IPS-NIHi7 (cell line): ENCODE measurements at regions not wholly inside any gene's neighbourhood (a gene's known extent, or its start where the extent isn't known, plus 50 kb on each side); places are given as distances from the start of the nearest gene placed in this dataset.

Experiments
- DNase-seq: peaks from one replicate; pipeline ENCODE4 v3.0.0; 2012; ENCODE audit warnings: mixed read lengths; ENCODE audit errors: extremely low spot score

DNA sequence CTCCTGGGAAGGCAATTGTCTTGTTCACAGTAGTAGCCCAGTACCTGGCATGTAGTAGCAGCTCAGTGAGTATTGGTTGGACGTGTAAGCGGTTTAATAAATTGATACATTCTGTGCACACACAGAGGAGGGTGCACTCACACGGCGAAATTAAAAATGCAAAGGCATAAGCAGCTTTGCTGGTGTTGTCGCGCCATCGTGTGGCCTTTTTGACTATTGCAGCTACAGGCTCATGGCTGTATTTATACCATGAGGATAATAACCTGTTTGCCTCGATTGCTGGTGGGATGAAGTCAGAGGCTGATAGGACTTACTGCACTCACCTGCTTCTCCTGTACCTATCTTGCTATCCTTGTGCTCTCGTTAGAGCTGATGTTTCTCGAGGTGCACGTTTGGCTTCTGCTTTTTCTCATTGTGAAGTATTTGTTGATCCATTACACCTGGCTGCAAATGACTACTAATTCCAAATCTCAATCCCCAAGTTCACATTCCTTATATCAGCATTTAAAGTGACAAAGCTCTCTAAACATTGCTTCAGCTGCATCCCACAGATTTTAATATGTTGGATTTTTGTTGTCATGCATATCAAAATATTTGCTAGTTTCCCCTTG is 61.5 kb downstream of the TBXT start:
- peak; percentile 75 for DNase-seq

DNA sequence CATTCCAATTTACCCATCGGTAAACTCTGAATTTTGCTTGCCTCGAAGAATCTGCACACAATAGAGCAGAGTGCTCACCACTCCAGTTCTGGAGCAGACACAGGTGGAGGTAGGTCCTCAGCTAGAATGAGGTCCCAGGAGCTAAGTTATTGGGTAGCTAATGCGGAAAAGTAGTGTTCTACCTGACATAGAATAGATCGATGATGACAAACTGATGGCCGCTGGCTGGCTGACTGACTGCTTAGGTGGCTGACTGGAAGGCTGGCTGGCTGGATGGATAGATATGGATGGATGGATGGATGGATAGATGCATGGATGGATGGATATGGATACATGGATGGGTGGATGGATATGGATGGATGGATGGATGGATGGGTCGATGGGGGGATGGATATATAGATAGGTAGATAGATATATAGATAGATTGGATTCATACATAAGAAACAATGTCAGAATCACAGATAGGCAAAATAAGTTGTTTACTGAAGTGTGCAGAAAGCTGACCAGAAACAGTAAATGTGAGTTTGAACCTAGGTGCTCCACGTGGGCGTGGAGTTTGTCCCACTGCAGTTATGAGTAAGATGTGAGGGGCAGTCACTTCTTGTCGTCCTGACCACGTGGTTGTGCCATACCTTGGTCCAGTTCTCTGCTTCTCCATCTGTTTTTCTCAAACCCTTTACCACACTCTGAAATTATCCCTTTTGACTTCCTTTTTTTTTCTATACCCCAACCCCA is 62.1 kb downstream of the TBXT start:
- DNase-seq, result no peak

DNA sequence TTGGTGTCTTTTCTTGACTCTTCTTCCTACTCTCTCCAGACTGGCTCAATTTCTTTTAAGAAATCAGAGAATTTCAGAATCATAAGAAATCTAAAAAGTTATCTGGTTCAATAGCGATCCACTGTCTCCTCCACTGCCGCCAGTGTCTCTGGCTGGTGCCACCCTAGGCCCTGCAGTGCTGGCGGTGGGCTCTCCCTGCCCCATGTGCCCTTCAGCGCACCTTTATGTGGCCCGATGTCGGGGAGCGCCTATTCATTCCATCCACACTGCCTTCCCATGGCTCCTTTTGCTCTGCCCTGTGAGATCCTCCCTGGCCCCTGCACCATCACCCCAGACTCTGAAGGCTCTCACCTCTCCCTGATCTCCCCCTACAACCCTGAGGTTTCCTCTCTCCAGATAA is 62.8 kb downstream of the TBXT start:
- no peak for DNase-seq

DNA sequence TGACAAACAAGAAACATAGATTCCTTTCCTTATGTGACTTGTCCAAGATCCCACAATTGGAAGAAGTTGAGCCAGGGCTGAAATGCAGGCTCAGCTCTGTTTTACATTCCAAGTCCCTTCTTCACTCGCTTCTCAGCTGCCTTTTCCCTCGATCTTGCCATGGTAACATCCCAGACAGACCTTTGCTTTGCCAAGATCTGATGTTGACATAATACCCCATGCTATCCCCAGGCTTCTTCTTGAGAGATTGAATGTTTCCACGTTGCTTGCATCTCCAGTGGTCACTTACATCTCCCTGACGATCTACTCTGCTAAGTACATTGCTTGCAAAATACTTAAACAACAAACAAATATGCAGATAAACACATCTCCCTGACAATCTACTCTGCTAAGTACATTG is 63.5 kb downstream of the TBXT start:
- DNase-seq, result no peak

DNA sequence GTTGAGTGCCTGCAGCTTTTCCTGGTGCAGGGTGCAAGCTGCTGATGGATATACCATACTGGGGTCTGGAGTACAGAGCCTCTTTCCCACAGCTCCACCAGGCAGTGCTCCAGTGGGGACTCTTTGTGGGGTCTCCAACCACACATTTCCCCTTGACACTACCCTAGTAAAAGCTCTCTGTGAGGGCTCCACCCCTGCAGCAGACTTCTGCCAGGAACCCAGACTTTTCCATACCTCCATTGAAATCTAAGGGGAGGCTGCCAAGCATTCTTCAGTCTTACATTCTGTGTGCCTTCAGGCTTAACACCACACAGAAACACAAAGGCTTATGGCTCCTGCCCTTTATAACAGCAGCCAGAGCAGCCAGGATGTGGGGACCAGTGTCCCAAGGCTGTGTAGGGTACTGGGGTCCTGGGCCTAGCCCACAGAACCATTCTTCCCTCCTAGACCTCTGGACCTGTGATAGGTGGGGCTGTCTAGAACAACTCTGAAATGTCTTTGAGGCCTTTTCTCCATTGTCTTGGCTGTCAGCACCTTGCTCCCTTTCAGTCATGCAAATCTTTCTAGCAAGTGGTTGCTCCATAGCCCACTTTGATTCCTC is 65.7 kb downstream of the TBXT start:
- no peak for DNase-seq

DNA sequence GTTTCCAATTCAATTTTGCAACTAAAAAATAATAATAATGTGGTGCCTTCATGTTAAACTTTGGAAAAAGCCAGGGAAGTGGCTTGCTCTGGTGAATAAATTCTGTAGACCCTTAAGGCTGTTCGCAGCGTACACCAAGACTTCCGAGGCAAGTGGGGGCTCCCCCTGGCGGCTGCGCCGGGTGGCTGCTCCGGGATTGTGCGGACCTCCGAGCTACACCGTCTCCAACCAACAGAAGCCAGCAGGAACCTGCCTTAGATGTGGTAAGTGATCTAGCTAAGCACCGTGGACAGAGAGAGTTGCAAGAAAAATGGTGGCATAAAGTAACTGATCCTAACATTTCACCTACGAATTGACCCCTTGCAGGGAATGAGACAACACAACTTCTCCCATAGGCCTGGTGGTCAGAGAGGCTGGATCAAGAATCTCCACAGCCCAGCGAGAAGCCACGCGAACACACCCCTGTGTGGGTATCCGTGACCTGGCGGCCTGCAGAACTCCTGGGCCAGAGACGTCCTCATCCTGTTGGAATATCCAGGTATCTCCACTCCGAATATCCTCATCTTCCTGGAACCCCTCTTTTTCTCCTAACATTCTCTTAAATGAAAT is 69.6 kb downstream of the TBXT start:
- peak; percentile 90 for DNase-seq

DNA sequence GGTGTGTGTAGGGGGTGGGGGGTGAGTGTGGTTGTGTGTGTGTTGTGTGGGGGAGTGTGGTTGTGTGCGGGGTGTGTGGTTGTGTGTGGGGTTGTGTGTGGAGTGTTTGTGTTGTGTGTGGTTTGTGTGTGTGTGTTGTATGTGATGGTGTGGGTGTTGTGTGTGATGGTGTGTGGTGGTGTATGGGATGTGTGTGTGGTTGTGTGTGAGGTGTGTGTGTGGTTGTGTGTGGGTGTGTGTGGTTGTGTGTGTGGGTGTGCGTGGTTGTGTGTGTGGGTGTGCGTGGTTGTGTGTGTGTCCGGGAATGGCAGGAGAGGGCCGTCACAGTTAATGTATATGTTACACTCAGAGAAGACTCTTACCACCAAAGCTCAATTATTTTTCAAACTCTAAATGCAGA is 79.8 kb downstream of the TBXT start:
- no peak for DNase-seq

DNA sequence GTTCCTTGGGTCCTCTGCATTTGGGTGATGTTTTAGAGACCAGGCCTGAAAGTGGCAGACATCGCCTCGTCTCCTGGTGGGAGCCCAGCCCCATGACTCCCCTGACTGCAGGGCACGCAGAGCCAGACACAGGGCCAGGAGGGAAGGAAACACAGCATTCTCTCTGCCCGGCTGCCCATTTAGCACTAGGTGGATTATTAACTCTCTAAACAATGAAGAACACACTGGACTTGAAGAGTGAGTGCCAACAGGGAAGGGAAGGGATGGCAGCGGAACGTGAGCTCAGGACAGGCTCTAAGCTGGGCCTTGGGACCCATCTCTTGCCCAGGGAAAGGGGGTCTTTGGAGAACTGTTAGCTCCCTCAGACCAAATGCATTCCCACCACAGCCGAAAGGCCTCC is 80.4 kb downstream of the TBXT start:
- no peak for DNase-seq

DNA sequence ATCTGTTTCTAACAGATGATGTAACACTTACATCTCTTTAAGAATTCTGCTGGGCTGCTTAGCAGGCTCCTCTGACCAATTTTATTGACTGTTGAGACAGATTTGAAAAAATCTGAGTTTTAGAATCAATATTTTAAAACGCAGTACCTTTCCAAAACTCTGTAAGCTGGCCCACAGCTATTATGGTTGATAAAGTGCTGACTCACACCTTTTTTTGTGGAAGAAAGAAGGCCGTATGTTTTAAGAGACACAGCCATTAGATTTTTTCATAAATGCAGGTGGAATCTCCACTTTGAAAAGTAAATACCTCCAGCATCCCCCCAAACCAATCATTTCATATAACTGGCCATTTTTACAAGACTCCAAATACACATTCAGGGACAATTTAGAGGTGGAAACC is 82.2 kb downstream of the TBXT start:
- no peak for DNase-seq

DNA sequence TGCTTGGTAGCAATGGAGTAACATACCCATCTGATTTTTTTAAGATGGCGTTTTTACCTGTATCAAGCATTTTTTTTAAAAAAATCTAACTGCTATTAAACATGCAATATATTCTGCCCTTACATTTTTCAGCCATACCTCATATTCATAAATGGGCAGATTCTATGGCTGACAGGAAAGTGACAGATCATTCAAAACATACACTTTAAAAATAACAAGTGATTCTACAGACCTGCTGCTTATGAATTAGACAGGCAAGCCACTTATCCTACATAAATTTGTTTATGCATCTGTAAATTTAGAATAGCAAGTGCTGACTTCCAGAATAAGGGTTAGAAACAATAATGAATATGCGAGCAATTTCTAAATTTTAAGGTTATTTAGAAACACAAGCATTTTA is 82.7 kb downstream of the TBXT start:
- DNase-seq, result no peak

DNA sequence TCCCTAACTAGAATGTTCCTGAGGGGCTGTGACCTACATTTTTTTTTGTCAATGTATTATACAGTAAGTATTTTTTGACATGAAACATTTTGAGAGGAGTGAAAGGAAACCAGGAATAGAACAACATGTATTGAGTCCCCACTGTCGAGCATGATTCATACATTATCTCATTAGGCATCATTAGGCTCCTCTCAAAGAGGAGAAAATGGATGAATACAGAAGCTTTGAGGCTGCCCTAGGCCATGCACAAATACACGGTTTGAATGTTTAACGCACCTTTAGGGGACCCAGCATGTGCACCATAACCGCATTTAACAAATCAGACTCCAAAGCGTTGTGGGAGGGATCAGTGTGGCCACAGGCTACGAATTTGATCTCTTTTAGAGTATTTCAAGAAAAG is 87.8 kb downstream of the TBXT start:
- DNase-seq, result no peak

DNA sequence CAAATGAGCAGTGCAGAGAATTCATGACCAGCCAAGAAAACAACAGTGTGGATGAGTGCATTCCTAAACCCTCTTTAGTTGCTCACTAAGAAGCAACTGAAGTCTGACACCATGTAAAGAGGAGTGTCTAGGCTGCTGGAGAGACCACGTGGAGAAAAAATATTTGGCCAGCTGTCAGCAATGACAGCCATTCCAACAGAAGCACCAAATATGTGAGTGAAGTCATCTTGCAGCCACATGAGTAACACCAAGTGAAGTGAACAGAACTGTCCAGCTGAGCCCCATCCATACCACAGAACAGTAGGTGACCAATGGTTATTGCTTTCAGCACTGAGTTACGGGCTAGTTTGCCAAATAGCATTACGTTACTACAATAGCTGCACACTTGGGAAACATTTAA is 89.4 kb downstream of the TBXT start:
- DNase-seq, result no peak

DNA sequence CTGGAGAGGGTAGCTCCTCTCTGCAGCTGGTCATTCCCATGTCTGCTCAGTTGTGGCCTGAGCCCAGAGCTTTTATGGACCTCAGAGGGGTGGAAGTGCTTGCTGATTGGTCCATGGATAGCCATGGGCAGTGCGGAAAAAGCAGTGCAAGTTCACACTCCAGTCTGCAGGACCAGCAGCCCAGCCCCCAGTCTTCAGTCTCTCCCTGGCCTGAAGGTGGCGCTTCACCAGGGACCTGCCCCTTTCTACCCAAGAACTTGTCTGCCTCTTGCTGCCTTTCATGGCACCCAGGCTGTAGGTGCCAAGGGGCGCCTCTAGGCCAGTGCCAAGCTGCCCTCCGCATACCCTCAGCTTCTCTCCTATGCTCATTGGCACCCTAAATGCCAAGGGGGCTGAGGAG is 91.0 kb downstream of the TBXT start:
- peak; percentile 31 for DNase-seq

DNA sequence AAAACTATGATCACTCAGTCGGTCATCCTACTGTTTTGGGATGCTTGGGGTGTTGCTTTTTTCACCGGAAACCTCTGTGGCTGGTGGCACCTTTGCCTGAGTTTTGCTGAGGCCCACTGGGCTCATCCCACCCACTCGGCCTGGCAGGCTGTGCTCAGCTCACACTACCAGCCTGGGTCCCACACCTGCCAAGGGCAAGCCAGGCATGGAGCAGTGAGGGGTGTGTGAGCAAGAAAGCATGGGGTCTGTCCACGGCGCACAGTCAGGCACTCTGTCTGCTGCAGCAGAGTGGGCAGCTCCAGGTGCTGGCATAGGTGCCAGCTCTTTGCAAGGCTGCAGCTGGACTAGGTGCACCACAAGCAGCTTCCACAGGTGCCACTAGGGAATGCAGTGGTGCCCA is 91.7 kb downstream of the TBXT start:
- DNase-seq, result no peak

DNA sequence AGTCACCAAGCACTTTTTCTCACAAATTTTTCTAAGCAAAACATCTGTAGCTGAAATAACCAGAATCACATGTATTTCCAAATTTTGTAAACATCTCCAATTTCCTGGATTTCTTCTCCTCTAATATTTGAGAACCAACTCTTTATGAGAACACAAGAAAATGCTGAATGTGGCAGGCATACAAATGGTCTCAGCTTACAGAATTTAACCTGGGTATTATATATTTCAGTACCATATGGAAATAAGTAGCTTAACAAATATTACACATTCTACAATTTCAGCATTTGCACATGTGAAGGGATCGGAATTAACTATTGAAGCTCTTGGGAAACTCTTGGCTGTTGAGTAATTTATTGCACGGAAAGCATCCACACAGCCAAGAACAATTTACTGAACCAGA is 92.5 kb downstream of the TBXT start:
- no peak for DNase-seq

DNA sequence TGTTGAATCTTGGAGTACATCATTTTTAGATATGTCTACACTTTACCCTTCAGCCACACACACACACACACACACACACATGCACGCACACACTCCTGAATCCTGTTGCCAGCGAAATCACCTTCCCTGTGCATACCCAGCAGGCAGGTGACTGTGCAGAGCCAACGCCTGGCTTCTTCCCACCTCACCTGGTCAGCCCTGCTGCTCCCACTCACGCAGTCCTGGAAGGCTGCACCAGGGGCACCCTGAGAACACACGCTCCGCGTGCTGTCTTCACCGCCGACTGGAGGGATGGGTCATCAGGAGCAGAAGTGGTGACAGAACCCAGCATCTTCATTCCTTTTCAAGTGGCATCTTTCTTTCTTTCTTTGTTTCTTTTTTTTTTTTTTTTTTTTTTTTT is 94.6 kb downstream of the TBXT start:
- no peak for DNase-seq

DNA sequence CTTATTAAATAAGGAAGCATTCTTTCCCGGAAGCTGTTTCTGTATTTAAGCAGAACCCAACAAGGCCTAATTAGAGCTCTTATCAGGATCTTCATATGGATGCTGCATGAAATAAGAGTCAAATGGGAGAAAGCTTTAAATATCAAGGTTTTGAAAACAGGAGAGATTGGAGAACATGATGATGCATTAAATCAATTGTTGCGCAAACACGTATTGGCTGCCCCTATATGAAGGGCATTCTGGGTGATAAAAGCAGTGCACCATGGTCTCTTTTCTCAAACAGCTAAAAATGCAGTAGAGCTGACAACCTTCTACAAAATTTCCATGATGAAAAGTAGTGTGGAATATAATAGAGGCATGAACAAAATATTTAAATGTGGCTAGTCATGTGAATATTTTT is 98.9 kb downstream of the TBXT start:
- no peak for DNase-seq

DNA sequence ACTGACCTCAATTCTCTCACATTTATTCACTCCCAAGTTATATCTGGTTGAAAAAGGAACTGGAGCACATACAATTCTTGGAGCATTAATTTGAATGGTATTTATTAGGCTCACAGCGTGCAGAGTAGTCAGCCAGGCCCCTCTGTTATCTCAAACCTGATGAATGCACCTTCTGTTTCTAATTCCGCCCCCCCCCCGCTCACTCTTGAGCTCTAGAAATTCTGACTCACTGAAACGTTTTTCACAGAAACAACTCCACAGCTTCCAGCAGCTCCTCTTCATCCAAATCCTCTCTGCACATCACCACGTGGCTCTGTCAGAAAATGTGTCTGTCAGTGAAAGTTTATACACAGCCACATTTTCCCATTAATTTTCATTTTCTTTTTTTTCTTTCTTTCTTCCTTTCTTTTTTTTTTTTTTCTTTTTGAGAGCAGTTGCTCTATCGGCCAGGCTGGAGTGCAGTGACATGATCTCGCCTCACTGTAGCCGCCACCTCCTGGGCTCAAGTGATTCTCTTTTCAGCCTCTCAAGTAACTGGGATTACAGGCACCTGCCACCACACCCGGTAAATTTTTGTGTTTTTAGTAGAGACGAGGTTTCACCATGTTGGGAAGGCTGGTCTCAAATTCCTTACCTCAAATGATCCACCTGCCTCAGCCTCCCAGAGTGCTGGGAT is 109.4 kb downstream of the TBXT start:
- no peak for DNase-seq

DNA sequence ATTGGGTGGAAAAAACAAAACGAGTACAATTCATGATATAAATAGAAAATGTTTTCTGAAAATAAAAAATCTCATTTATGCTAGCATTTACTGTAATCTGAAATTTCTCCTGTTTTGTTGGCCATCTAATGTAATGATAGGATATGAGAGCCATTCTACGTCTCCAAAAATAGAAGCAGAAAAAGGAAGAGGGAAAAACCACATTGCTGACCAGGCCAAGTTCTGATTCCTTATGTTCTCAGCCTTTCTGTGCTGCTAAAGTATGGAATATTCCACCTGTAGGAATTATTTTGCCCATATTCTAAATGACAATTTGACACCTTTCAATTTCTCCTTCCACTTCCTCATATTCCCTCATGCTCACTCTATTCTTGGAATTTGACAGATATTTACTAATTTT is 110.2 kb downstream of the TBXT start:
- DNase-seq, result no peak

DNA sequence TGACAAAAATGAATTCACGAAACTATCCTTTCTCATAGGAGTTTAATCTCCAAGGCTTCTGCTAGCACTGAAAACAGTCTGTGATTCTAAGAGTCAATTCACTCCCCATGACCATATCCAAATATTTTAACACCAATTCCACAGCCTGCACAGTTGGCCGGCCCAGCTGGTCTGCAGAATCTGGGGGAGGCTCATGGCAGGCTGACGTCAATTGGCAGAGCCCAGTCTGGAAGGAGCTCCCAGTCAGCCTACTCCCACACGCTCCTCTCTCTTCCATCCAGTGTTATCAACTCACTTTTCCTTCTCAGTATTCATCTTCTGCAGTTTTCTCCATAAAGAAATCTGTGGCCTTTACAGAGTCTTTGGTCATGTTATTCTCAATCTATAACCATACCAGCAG is 111.0 kb downstream of the TBXT start:
- no peak for DNase-seq

DNA sequence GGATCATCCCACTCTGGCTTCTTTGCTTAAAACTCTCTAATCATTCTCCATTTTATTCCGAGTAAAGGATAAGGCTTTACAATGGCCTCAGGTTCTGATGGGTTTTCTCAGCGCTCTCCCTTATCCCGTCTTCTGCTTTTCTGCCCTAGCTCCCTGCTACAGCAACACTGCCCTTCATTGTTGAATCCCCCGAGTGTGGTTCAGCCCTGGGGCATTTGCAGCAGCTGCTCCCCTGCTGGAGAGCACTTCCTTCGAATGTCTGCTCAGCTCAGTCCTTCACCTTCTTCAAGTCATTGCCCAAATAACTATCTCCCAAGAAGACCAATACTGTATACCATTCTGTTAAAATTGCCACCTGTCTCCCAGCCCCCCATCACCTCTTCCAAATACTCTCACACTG is 111.8 kb downstream of the TBXT start:
- no peak for DNase-seq

DNA sequence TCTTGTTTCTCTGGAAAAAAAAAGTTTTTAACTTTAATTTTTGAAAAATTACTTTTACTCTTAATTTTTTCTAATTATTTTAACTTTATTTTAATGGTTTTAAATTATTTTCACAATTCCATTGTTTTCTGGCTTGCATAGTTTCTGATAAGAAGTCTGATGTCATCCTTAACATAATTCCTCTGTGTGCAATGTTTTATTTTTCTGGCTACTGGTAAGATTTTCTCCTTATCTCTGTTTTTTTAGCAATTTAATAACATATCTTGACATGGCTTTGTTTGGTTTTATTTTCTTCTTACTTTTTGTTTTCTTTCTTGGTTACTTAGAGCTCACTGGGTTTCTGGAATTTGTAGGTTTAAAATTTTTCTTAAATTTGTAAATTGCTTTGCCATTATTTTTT is 114.8 kb downstream of the TBXT start:
- no peak for DNase-seq

DNA sequence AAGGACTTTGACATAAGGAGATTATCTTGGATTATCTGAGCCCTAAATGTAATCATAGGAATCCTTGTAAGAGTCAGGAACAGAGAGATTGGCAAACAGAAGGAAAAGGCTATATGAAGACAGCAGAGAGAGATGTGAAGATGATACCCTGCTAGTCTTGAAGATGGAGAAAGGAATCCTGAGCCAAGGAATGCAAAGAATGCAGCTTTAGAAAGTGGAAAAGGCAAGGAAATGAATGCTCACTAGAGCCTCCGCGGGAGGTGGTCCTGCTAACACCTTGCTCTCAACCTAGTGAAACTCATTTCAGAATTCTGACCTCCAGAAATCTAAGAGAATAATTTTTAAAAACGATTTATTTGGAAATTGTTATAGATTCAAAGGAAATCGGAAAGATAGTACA is 117.1 kb downstream of the TBXT start:
- DNase-seq, result peak; percentile 48
